ENCODE measurements at regions not wholly inside any gene's neighbourhood (a gene's known extent, or its start where the extent isn't known, plus 50 kb on each side); places are given as distances from the start of the nearest gene placed in this dataset.

GRCh38 chr3:102595057-102595456 lies 160.2 kb downstream of the ZPLD1 start:
- H3K4me3 ChIP-seq (ENCODE audit: low read depth, low read length): no peak overlapping the region
- TF ChIP-seq CTCF (IDR thresholded peaks at IDR 0.05; ENCODE audit: control insufficient read depth, extremely low read depth, insufficient read depth): no peak
- DNase-seq (ENCODE audit: low read depth): no peak

- H3K4me3 ChIP-seq (ENCODE audit: low read depth, low read length): no peak overlapping the region
- no peak for TF ChIP-seq CTCF (IDR thresholded peaks at IDR 0.05; ENCODE audit: control insufficient read depth, extremely low read depth, insufficient read depth)
- peak; percentile 76 for DNase-seq (ENCODE audit: low read depth)
Observed at GRCh38 chr3:102599819-102600576, 165.2 kb downstream of the ZPLD1 start.

- no peak overlapping the region for H3K4me3 ChIP-seq (ENCODE audit: low read depth, low read length)
- TF ChIP-seq CTCF (IDR thresholded peaks at IDR 0.05; ENCODE audit: control insufficient read depth, extremely low read depth, insufficient read depth): no peak
- DNase-seq (ENCODE audit: low read depth): no peak
Observed at GRCh38 chr3:102605153-102605552, 170.3 kb downstream of the ZPLD1 start.

- H3K4me3 ChIP-seq (ENCODE audit: low read depth, low read length): no peak overlapping the region
- no peak for DNase-seq (ENCODE audit: low read depth)
- TF ChIP-seq CTCF (IDR thresholded peaks at IDR 0.05; ENCODE audit: control insufficient read depth, extremely low read depth, insufficient read depth): no peak
Observed at GRCh38 chr3:102608875-102609274, 174.1 kb downstream of the ZPLD1 start.

GRCh38 chr3:102614021-102614569 lies 179.3 kb downstream of the ZPLD1 start:
- H3K4me3 ChIP-seq (ENCODE audit: low read depth, low read length): no peak overlapping the region

GRCh38 chr3:102614585-102614984 lies 179.8 kb downstream of the ZPLD1 start:
- H3K4me3 ChIP-seq (ENCODE audit: low read depth, low read length): no peak overlapping the region
- TF ChIP-seq CTCF (IDR thresholded peaks at IDR 0.05; ENCODE audit: control insufficient read depth, extremely low read depth, insufficient read depth): no peak
- no peak for DNase-seq (ENCODE audit: low read depth)

More at GRCh38 chr3:102614021-102614569, 179.3 kb downstream of the ZPLD1 start:
- no peak for TF ChIP-seq CTCF (IDR thresholded peaks at IDR 0.05; ENCODE audit: control insufficient read depth, extremely low read depth, insufficient read depth)
- no peak for DNase-seq (ENCODE audit: low read depth)
